ENCODE measurements at regions not wholly inside any gene's neighbourhood (a gene's known extent, or its start where the extent isn't known, plus 50 kb on each side); places are given as distances from the start of the nearest gene placed in this dataset.

DNA sequence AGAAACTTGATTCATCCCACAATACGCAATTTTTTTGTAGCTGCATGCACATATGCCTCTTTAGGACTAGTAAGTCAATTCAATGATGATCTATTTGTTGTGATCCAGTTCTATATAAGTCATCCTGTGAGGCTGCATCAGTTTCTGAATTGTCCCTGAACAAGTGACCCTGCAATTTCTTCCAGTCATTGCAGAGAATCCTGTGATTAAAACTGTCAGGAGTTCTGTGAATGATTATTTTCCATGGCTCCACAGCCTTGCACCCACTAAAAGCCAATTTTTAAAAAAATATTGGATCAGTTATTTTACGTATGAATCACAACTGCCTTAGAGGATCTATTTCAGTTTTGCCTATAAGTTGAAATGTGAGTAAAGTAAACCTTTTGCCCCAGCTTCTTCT lies 1585.0 kb upstream of the ACVR2A start:
- TF ChIP-seq, protein P1, sequence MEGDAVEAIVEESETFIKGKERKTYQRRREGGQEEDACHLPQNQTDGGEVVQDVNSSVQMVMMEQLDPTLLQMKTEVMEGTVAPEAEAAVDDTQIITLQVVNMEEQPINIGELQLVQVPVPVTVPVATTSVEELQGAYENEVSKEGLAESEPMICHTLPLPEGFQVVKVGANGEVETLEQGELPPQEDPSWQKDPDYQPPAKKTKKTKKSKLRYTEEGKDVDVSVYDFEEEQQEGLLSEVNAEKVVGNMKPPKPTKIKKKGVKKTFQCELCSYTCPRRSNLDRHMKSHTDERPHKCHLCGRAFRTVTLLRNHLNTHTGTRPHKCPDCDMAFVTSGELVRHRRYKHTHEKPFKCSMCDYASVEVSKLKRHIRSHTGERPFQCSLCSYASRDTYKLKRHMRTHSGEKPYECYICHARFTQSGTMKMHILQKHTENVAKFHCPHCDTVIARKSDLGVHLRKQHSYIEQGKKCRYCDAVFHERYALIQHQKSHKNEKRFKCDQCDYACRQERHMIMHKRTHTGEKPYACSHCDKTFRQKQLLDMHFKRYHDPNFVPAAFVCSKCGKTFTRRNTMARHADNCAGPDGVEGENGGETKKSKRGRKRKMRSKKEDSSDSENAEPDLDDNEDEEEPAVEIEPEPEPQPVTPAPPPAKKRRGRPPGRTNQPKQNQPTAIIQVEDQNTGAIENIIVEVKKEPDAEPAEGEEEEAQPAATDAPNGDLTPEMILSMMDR (conservative IDR thresholded peaks at IDR 0.05; ENCODE audit: low read depth, low read length), result no peak
- no peak for TF ChIP-seq EZH2 (IDR thresholded peaks at IDR 0.05; ENCODE audit: borderline replicate concordance, low read depth, low read length, poor library complexity, severe bottlenecking)
